Lung microvascular endothelial cell (primary cell): ENCODE measurements at regions not wholly inside any gene's neighbourhood (a gene's known extent, or its start where the extent isn't known, plus 50 kb on each side); places are given as distances from the start of the nearest gene placed in this dataset.
A peak's percentile ranks its signal among the peaks of the same experiment; 100 is the strongest.
"Not testable (repeated sequence)": the region's sequence is repeated elsewhere in the genome, so short reads cannot be mapped to it uniquely, and the experiment has no call there.

Experiments
- DNase-seq, 2 donors: peaks; one replicate each; pipeline versions ENCODE4 v3.0.0 to v3.0.0-alpha.2; 2010; ENCODE audit warnings: low read depth in 2 of 2

GRCh38 chr4:19523964-19524363 is 727.7 kb upstream of the SLIT2 start:
- no peak for DNase-seq

DNA sequence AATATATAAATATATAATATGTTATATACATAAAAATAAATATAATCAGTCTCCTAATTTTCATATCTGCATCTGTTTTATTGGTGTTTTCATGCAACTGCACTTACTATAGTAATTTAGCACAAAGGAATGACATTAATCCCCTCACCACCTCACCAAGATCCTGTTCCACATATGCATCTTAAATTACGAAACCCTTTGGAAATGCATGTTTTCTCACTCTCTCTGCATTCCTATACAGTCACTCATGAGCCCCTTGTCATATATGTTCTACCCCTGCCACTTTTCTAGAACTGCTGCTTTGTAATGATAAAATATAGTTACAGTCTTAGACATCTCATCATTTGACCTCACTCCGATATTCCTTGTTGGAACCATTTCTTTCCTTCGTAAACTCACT is 728.7 kb upstream of the SLIT2 start:
- DNase-seq, result no peak

DNA sequence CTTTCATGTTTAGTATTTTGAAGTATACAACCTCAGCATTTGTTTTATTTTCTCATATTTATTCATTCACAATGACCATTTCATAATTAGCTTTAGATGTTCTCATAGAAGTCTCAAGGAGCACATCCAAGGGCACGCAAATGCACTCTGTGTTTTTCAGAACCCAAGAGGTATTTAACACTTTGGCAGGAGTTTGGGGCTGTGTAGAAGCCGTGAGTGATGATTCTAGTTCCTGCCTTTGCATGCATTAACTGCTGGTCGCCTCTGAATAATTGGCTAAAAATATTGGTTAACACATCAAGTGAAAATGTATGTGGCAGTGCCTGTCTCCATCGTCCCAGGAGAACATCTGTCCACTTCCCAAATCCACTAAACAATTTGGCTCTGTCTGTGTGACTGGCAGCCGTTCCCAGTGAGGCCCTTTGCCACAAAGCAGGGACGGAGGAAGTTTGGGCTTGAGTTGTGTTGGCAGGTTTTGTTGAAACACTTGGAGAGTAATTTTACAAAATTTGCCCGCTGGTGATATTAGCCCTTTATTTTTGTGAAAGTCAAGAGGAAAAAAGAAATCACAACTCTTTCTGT is 730.7 kb upstream of the SLIT2 start:
- no peak for DNase-seq

DNA sequence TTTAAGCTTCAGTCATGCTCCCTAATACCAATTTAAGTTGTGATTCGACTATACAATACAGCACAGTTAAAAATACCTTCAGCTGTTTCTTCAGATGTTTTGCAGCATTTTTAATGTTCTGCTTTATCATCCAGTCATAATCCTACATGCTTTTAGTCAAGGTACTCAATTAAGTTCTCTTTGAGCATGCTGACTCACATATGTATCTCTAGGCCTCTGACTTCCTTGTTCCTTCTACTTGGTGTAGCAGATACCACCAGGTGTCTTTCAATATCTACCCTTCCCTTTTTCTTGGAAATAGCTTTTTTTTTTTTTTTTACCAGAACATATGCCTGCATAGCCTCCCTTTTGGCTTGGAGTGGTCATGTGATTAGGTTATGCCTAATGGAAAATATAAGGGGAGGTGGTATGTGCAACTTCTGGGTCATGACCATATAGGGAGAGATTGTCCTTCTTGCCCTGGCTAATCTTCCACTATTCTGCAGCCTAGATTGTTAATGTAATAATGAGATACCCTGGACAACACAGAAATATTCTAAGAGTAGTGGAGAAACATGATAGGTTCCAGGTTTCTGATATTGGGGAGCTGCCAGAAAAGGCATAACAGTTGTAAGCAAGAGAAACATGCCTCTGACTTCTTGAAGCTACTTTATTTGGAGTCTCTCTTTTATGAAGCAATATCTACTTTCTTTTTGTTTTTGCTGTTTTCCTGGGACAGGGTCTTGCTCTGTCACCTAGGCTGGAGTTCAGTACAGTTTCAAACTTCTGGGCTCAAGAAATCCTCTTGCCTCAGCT is 737.2 kb upstream of the SLIT2 start:
- DNase-seq, result no peak

DNA sequence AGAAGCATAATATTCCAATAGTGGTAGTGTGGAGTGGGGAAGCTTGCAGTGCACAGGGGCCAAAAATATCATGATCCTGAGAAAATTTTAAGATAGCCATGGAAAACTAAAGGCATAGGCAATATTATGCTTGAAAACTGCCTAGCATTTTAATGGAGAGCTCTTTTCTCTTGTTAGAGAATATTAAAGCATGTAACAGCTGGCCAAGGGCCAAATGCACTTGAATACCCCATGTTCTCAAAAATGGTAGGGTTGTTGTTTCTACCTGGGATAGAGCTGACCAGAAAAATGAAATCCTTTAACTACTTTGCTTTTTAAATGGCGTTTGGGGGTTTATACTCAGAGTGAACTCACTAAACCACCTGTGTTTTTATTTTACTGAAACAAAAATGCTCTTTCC is 739.6 kb upstream of the SLIT2 start:
- no peak for DNase-seq

- DNase-seq, result no peak
These were observed 740.7 kb upstream of the SLIT2 start for GRCh38 chr4:19510993-19511392.

DNA sequence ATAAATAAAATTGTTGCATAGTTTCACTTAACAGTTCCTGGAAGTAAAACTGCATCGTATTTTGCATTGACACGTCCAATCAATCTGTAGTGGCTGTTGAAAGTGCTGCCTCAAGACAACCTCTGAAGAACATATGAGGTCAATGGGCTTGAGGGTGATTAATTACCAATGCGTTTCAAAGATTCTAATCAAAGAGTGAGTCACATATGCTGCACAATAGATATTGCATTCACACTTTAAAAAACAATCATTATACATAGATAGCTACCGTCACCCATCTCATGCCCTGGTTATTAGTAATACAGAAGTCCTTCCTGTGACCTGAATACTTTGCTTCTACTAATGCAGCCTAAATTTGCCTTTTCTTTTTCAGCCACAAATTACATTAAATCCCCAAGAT is 743.3 kb upstream of the SLIT2 start:
- DNase-seq, result peak in 1 of 2 donors; percentile 52

DNA sequence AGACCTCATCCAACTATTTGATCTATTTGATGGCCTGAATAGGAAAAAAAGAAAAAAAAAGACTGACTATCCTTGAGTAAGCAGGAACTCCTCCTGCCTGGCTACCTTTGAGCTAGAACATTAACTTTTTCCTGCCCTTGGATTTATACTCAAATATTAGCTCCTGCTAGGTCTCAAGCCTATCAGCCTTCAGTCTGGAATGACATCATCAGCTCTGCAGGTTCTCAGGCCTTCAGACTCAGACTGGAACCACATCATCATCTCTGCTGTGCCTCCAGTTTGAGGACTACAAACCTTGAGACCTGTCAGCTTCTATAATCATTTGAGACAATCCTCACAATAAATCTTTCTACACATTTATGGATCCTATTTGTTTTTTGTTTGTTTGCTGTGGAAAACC is 754.0 kb upstream of the SLIT2 start:
- no peak for DNase-seq

GRCh38 chr4:19496756-19497155 is 754.9 kb upstream of the SLIT2 start:
- DNase-seq, result no peak

DNA sequence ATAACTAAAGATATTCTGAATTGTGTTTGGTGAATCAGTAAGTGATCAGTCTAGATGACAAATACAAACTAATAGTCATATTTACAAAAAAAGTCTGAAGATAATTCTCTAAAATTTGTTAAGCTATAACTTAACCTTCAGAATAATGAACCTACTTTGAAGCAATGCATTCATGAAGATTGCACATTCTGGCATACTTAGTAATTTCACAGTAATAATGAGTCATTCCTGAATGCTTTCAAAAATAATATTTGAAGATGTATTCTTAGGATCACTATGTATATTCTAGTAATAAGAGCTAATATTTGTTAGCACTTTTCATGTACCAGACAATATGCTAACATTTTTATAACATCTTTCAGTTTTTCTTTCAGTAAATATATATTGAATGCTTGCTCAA is 756.7 kb upstream of the SLIT2 start:
- DNase-seq, result no peak

GRCh38 chr4:19492606-19493005 is 759.1 kb upstream of the SLIT2 start:
- DNase-seq, result no peak

GRCh38 chr4:19486400-19486799 is 765.3 kb upstream of the SLIT2 start:
- DNase-seq, result peak in 1 of 2 donors; percentile 47

GRCh38 chr4:19478791-19479190 is 772.9 kb upstream of the SLIT2 start:
- no peak for DNase-seq

DNA sequence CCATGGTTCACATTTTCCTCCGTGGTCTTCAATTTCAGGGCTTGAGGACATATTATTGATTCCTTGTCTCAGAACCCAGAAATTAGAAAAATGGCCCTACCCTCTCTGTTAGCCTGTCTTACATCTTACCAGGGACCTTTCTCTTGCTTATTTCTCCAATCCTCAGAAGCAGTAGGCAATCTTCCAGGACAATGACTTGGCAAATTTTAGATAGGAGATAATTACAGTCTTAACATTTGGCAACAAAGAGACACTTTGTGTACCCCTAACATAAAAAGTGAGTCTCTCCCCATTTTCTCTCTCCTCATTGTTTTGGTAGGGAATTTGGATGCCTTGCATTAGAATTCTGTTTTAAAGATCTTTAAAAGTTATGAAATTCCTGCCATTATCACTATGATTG is 778.1 kb upstream of the SLIT2 start:
- DNase-seq, result no peak

- no peak for DNase-seq
These were observed 779.0 kb upstream of the SLIT2 start for GRCh38 chr4:19472666-19473065.

DNA sequence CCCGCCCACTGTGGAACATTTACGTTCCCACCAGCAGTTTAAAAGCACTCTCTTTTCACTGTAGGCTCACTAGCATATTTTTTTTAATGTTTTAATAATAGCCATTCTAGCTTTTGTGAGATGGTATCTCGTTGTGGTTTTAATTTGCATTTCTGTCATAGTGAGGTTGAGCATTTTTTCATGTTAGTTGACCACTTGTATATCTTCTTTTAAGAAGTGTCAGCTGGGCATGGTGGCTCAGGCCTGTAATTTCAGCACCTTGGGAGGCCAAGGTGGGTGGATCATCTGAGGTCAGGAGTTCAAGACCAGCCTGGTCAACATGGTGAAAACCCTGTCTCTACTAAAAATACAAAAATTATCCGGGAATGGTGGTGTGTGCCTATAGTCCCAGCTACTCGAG is 781.7 kb upstream of the SLIT2 start:
- DNase-seq, result not testable (repeated sequence)

GRCh38 chr4:19462117-19462516 is 789.6 kb upstream of the SLIT2 start:
- DNase-seq, result no peak

DNA sequence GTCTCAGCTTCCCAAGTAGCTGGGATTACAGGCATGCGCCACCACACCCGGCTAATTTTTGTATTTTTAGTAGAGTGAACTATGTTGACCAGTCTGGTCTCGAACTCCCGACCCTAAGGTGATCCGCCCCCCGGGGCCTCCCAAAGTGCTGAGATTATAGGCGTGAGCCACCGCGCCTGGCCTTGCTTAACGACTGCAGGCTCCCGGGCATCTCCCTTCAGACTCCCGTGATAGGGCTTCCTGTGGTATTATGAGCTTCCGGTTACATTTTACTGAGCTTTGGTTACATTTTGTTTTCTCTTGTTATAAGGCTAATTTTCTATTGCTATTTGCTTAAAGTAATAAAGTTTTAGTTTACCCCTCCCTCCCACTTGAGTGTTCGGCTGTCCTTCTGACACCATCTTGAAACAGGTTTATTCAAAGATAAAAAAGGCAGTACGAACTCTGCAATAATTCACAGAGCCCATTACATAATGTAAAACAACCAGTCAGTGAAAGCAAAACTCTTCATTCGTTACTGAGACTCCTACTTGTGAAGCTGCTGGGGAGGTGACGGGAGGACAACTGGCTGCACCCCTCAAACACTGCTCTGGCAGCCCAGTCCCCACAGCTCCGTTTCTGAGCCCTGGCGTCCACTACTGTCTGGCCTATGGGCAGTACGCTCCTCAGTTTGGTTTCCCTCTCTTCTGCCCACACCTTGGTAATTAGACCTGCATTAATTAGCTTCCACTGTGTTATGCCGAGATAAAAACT is 795.7 kb upstream of the SLIT2 start:
- no peak for DNase-seq

- no peak for DNase-seq
These were observed 796.5 kb upstream of the SLIT2 start for GRCh38 chr4:19455196-19455595.

DNA sequence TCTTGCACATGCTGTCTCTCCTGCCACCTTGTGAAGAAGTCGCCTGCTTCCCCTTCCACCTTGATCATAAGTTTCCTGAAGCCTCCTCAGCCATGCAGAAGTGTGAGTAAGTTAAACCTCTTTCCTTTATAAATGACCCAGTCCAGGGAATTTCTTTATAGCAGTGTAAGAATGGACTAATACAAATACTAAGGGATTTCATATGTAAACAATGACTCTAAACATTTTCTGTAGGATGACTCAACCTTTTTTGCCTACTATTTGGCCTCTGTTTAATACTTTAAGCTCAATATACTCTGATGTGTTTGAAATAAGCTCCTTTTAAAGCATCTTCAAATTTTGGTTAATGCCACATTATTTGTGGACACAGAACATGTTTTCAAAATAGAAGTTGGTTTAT is 813.5 kb upstream of the SLIT2 start:
- no peak for DNase-seq

DNA sequence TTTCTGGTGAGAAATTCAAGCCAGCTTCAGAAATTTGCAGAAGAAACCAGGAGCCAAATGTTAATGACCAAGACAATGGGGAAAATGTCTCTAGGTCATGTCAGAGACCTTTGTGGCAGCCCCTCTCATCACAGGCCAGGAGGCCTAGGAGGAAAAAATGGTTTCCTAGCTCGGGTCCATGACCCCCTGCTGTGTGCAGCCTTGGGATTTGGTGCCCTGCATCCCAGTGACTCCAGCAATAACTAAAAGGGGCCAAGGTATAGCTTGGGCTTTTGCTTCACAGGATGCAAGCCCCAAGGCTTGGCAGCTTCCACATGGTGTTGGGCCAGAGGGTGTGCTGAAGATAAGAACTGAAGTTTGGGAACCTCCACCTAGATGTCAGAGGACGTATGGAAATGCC is 814.7 kb upstream of the SLIT2 start:
- DNase-seq, result no peak

DNA sequence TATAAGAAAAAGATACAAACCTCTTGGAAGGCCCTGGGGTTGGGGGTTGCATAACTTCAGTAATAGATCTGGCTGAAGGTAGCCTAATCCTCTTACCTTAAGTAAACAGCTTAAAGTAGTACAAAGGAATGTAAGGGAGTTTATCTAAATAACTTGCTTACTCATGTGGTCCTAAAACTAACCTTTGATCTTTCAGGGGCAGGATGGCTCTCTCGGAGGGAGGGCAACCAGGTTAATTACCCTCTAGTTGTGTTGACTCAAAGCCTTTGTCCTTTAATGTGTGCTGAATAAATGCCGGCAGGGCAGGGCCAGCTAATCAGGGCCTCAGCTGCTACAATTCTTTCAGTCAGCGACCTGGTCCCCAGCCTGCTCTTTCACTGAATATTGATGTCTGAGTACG is 822.0 kb upstream of the SLIT2 start:
- DNase-seq, result no peak

DNA sequence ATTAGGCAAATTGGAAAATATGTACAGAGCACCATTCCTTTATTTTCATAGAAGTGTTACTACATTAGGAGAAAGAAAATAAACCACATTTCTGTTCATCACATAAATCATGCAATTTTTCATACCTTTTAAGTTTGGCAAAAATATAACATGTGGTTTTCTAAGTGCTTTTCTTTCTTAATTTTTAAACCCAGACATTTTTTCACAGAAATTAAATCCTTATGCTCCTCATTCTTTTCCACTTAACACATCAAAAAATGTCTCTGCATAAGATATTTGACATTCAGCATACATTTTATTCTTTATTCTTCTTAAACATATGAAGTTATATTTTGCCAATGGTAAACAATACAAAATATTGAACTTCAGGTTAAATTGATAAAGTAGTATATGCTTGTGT is 826.6 kb upstream of the SLIT2 start:
- DNase-seq, result no peak
